BLaER1 (cell line): ENCODE measurements at regions not wholly inside any gene's neighbourhood (a gene's known extent, or its start where the extent isn't known, plus 50 kb on each side); places are given as distances from the start of the nearest gene placed in this dataset.

ENCODE experiments used
- H3K27ac ChIP-seq: shearing (Covaris generic); formaldehyde crosslinking; 2 replicates; pipeline ENCODE4 v1.8.1; 2022
- H3K27me3 ChIP-seq: shearing (Covaris generic); formaldehyde crosslinking; 2 replicates; pipeline ENCODE4 v1.8.1; 2022
- H3K36me3 ChIP-seq: shearing (Covaris generic); formaldehyde crosslinking; 2 replicates; pipeline ENCODE4 v1.8.1; 2022
- H3K4me1 ChIP-seq: shearing (Covaris generic); formaldehyde crosslinking; 2 replicates; pipeline ENCODE4 v1.8.1; 2022
- H3K4me2 ChIP-seq: shearing (Covaris generic); formaldehyde crosslinking; 2 replicates; pipeline ENCODE4 v1.8.1; 2022
- H3K4me3 ChIP-seq: shearing (Covaris generic); formaldehyde crosslinking; 2 replicates; pipeline ENCODE4 v1.8.1; 2022
- H3K9ac ChIP-seq: shearing (Covaris generic); formaldehyde crosslinking; 2 replicates; pipeline ENCODE4 v1.8.1; 2022
- H3K9me3 ChIP-seq: shearing (Covaris generic); formaldehyde crosslinking; 2 replicates; pipeline ENCODE4 v1.8.1; 2022
- H4K20me1 ChIP-seq: shearing (Covaris generic); formaldehyde crosslinking; 2 replicates; pipeline ENCODE4 v1.8.1; 2022
- Cebpa-rat ChIP-seq: shearing (Covaris generic); IDR thresholded peaks from 2 replicates; pipeline ENCODE4 v1.8.1; 2022

- no peaks in the 10 kb centered on the region for H4K20me1 ChIP-seq
- no peak overlapping the region for H3K4me2 ChIP-seq
- no peak for TF ChIP-seq Cebpa-rat
- H3K27me3 ChIP-seq: no peaks in the 10 kb centered on the region
- no peaks in the 10 kb centered on the region for H3K36me3 ChIP-seq
- peaks cover 29% of the 10 kb centered on the region for H3K9me3 ChIP-seq
- H3K4me1 ChIP-seq: no peaks in the 10 kb centered on the region
- H3K9ac ChIP-seq: no peak overlapping the region
- H3K4me3 ChIP-seq: no peak overlapping the region
- H3K27ac ChIP-seq: no peak overlapping the region
Measured at GRCh38 chr10:42111076-42111475, 527.3 kb downstream of the ZNF33B start.
